Chondrocyte (in vitro differentiated cells): ENCODE measurements at regions not wholly inside any gene's neighbourhood (a gene's known extent, or its start where the extent isn't known, plus 50 kb on each side); places are given as distances from the start of the nearest gene placed in this dataset.

Experiments used
- DNase-seq: peaks from one replicate; pipeline ENCODE4 v3.0.0; 2021; ENCODE audit warnings: mixed read lengths, low spot score
- H3K27ac Mint-ChIP-seq: one replicate; pipeline ENCODE4 v1.8.0; 2021; ENCODE audit warnings: mild to moderate bottlenecking, moderate library complexity, mixed read lengths; ENCODE audit not compliant: unreplicated experiment
- H3K27me3 Mint-ChIP-seq: 2 replicates; pipeline ENCODE4 v1.8.0; 2021; ENCODE audit warnings: low read depth, mixed read lengths
- H3K36me3 Mint-ChIP-seq: 2 replicates; pipeline ENCODE4 v1.8.0; 2021; ENCODE audit warnings: low read depth, mixed read lengths
- H3K4me1 Mint-ChIP-seq: 2 replicates; pipeline ENCODE4 v1.8.0; 2021; ENCODE audit warnings: low read depth, mild to moderate bottlenecking, mixed read lengths
- H3K4me3 Mint-ChIP-seq: one replicate; pipeline ENCODE4 v1.8.0; 2021; ENCODE audit warnings: mild to moderate bottlenecking, moderate library complexity, mixed read lengths; ENCODE audit not compliant: unreplicated experiment
- H3K9me3 Mint-ChIP-seq: 2 replicates; pipeline ENCODE4 v1.8.0; 2021; ENCODE audit warnings: low read depth, mixed read lengths
- TF ChIP-seq, protein P1 (sequence below): fragments of 200-600 bp; sonication (generic); IDR thresholded peaks from 2 replicates; pipeline ENCODE4 v1.5.0; 2021; ENCODE audit warnings: antibody characterized with exemption, mild to moderate bottlenecking, moderate library complexity

DNA sequence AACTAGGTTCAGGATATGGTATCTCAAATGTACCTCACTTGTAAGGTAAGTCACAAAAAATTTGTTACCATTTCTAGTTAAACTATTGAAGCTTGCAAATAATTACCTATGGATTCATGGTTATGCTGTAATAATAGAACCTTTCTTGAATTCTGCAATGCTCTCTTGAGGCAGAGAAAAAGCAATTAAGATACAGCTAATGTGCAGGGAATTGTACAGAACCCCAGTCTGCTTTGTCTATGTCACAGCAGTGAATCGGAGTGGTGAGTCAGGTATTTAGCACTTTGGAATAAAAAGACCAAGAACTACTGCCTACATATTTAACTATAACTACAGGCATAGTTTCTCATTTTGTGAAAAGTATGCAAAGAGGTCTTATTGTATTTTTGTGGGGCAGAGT, 228.7 kb upstream of the GOT2 start:
- peaks cover 5% of the 10 kb centered on the region for H3K27me3 Mint-ChIP-seq
- DNase-seq: no peak
- H3K4me3 Mint-ChIP-seq: no peak overlapping the region
- no peaks in the 10 kb centered on the region for H3K9me3 Mint-ChIP-seq
- no peaks in the 10 kb centered on the region for H3K36me3 Mint-ChIP-seq
- TF ChIP-seq, protein P1, sequence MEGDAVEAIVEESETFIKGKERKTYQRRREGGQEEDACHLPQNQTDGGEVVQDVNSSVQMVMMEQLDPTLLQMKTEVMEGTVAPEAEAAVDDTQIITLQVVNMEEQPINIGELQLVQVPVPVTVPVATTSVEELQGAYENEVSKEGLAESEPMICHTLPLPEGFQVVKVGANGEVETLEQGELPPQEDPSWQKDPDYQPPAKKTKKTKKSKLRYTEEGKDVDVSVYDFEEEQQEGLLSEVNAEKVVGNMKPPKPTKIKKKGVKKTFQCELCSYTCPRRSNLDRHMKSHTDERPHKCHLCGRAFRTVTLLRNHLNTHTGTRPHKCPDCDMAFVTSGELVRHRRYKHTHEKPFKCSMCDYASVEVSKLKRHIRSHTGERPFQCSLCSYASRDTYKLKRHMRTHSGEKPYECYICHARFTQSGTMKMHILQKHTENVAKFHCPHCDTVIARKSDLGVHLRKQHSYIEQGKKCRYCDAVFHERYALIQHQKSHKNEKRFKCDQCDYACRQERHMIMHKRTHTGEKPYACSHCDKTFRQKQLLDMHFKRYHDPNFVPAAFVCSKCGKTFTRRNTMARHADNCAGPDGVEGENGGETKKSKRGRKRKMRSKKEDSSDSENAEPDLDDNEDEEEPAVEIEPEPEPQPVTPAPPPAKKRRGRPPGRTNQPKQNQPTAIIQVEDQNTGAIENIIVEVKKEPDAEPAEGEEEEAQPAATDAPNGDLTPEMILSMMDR: no peak
- no peaks in the 10 kb centered on the region for H3K4me1 Mint-ChIP-seq
- H3K27ac Mint-ChIP-seq: no peak overlapping the region

DNA sequence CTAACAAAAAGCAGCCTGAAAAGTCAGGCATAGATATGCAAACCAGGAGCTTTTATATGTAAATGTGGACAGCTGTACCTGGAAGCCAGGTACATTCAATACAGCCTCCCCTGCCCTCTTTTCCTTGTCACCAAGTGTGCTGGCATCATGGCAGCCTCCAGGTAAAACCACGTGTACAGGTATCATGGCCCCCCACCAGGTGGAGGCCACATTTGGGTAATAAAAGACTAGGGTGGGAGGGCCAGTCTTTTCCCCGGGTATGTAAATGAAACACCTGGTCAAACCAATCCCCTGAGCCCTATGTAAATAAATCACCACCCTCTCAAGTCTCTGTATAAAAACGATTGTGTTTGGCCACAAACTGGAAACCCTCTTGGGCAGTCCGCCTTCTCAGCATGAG, 226.4 kb upstream of the GOT2 start:
- no peak overlapping the region for H3K27ac Mint-ChIP-seq
- no peaks in the 10 kb centered on the region for H3K4me1 Mint-ChIP-seq
- H3K27me3 Mint-ChIP-seq: peaks cover 9% of the 10 kb centered on the region
- no peaks in the 10 kb centered on the region for H3K9me3 Mint-ChIP-seq
- TF ChIP-seq, protein P1: no peak
- H3K4me3 Mint-ChIP-seq: no peak overlapping the region
- DNase-seq: no peak
- no peaks in the 10 kb centered on the region for H3K36me3 Mint-ChIP-seq

DNA sequence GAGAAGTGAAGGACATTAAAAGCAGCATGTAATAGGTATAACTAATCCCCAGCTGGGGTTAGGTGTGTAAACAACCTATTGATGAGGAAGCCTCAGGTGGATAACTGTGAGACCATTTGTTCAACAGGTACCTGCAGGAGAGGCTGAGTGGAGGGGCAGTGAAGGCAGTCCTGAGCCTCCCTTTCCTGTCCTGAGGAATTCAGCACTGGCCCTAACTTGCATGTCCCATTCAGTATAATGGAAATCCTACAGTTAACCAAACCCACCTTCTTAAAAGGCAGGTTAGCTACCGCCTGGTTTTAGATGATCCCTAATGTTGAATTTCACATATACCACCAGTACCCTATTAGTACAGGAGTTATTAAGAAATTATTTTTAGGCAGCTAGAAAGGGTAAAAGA, 225.9 kb upstream of the GOT2 start:
- TF ChIP-seq, protein P1: no peak
- Mint-ChIP-seq H3K27ac (no peak overlapping the region), H3K27me3 (peaks cover 10% of the 10 kb centered on the region)

DNA sequence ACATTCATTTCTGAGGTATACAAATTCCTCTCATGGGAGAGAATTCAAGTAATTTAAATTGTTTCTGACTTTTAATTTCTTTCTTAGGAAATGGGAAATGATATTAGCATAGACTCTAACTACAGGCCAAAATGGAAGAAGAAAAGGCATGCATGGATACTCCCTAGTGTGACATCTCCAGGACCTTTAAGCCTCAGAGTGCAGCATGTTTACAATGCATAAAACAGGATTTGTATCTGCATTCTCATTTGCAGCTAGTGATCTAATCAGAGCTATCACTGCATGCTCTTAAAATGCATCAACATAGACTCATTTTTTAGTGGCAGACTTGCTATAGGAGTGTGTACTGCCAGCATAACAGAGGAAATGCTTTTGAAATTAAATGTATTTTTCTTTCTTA, 224.6 kb upstream of the GOT2 start:
- no peaks in the 10 kb centered on the region for H3K36me3 Mint-ChIP-seq
- H3K27me3 Mint-ChIP-seq: peaks cover 10% of the 10 kb centered on the region
- H3K9me3 Mint-ChIP-seq: no peaks in the 10 kb centered on the region
- no peak for DNase-seq
- H3K27ac Mint-ChIP-seq: no peak overlapping the region
- H3K4me3 Mint-ChIP-seq: no peak overlapping the region
- TF ChIP-seq, protein P1: no peak
- H3K4me1 Mint-ChIP-seq: no peaks in the 10 kb centered on the region

More for the DNA sequence above, 225.9 kb upstream of the GOT2 start:
- Mint-ChIP-seq H3K9me3 (no peaks in the 10 kb centered on the region), H3K4me1 (no peaks in the 10 kb centered on the region), H3K36me3 (no peaks in the 10 kb centered on the region), H3K4me3 (no peak overlapping the region)
- no peak for DNase-seq

DNA sequence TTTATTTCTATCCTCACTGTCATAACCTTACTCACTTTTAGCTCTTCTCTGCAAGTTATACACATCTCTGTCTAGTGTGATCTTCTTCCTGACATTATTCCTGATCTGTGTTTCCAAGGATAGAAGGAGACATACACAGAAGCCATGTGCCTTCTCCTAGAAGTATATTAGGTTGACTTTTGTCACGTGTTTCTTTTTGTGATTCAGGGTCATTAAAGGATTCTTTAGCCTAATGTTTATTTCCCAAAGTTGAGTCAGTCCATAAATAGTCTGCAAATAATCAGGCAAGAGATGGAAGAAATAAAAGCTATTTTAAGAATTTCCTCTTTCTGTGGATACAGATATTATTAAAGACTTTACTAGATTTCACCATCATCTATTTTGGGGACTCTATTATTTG, 214.1 kb upstream of the GOT2 start:
- Mint-ChIP-seq H3K9me3 (peaks cover 5% of the 10 kb centered on the region), H3K4me1 (no peaks in the 10 kb centered on the region), H3K36me3 (no peaks in the 10 kb centered on the region), H3K4me3 (no peak overlapping the region), H3K27me3 (peaks cover 6% of the 10 kb centered on the region), H3K27ac (no peak overlapping the region)
- no peak for DNase-seq
- TF ChIP-seq, protein P1: no peak
